ENCODE measurements at regions not wholly inside any gene's neighbourhood (a gene's known extent, or its start where the extent isn't known, plus 50 kb on each side); places are given as distances from the start of the nearest gene placed in this dataset.

- TF ChIP-seq ARNT (IDR thresholded peaks at IDR 0.05) (no peak), BHLHE40 (IDR thresholded peaks at IDR 0.05; ENCODE audit: borderline replicate concordance) (no peak), LEF1 (IDR thresholded peaks at IDR 0.05; ENCODE audit: borderline replicate concordance) (no peak), TARDBP (IDR thresholded peaks at IDR 0.05) (no peak)
These were observed 228.7 kb downstream of the BCAS1 start for GRCh38 chr20:53841741-53842140.
